ENCODE measurements at regions not wholly inside any gene's neighbourhood (a gene's known extent, or its start where the extent isn't known, plus 50 kb on each side); places are given as distances from the start of the nearest gene placed in this dataset.

DNA sequence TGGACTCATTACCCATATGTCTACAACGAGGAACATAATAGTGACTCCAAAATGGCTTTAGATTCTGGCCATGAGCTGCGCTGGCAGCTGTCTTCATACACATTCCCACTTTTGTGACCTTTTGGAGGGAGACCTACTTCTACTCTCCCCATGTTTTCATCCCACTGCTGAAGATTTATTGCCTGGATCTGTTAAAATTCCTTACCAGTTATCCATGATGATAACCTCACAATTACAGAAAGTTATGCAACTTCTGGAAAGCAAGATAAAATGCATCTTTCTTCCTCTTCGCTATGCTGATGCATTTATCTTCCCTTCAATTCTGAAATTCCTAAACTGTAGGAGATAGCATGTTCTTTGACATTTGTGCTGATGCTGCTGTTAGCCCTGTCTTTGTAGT lies 855.3 kb downstream of the SLC4A3 start:
- TF ChIP-seq POLR2A (IDR thresholded peaks at IDR 0.05; ENCODE audit: low read depth, low read length) (no peak), POLR2AphosphoS5 (IDR thresholded peaks at IDR 0.05; ENCODE audit: low read depth, low read length) (no peak), TAF1 (IDR thresholded peaks at IDR 0.05; ENCODE audit: low read depth, low read length) (no peak), POU2F2 (IDR thresholded peaks at IDR 0.05; ENCODE audit: low read depth, low read length) (no peak), SPI1 (IDR thresholded peaks at IDR 0.05; ENCODE audit: low read depth, low read length) (no peak), PAX5 (IDR thresholded peaks at IDR 0.05; ENCODE audit: insufficient read depth, low read length, severe bottlenecking) (no peak)
